HG03558 (cell line): ENCODE measurements at regions not wholly inside any gene's neighbourhood (a gene's known extent, or its start where the extent isn't known, plus 50 kb on each side); places are given as distances from the start of the nearest gene placed in this dataset.
A peak's percentile ranks its signal among the peaks of the same experiment; 100 is the strongest.

Experiments
- ATAC-seq: cut with Tn5 transposase; IDR thresholded peaks from one replicate; pipeline ENCODE4 v1.9.1; 2021; ENCODE audit warnings: moderate number of reproducible peaks; ENCODE audit not compliant: unreplicated experiment; ENCODE audit errors: extremely low read depth

- no peak for ATAC-seq
These were observed 145.7 kb downstream of the NUP35 start for GRCh38 chr2:183269956-183270355.

- ATAC-seq: no peak
These were observed 159.0 kb downstream of the NUP35 start for GRCh38 chr2:183283209-183283608.

DNA sequence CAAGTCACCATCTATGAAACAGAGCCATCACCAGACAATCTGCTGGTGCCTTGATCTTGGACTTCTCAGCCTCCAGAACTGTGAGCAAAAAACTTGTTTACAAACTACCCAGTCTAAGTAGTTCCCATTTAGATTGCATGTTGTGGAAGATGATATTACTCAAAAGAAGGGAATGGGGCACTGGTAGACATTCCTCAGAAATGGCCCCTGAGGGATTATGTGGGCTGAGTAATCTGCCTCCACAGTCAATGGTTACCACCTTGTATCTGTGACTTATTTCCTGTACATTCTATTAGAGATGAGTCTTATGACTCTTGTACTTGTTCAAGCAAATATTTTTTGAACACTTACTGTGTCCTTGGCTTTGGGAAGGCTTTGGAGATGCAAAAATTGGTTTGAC lies 160.4 kb downstream of the NUP35 start:
- ATAC-seq: no peak

DNA sequence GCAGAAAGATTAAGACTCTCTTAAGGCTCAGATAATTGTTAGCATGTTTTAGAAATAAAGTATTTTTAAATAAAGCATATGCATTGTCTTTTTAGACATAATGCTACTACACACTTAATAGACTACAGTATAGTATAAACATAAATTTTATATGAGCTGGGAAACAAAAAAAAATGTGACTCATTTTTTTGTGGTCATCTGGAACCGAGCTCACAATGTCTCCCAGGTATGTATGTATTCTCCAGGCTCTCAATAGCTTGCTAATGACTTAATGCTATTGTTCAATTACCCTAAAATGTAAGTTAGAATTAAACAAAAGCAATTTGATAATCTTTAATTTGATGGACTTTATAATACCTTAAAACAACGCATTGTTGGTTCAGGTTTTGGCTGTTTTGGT lies 167.2 kb downstream of the NUP35 start:
- no peak for ATAC-seq

DNA sequence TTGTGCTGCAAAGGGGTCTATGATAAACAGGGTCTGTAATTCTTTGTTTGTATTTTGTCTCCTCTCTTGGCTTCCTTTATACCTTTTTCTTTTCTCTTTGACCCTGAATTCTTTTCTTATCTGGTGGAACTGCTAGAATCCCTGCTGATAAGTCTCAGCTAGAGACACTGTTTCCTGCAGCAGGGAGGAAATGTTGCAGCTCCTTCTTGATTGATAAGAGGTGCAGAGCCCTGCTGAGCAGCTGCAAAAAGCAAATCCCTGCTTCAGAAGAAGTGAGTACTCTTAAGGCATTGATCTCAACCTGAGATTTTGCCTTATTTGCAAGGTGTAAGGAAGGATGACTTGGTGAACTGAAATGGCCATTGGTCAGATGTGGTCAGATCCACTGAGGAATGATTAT lies 167.8 kb downstream of the NUP35 start:
- no peak for ATAC-seq

GRCh38 chr2:183339311-183339710 lies 215.1 kb downstream of the NUP35 start:
- no peak for ATAC-seq

DNA sequence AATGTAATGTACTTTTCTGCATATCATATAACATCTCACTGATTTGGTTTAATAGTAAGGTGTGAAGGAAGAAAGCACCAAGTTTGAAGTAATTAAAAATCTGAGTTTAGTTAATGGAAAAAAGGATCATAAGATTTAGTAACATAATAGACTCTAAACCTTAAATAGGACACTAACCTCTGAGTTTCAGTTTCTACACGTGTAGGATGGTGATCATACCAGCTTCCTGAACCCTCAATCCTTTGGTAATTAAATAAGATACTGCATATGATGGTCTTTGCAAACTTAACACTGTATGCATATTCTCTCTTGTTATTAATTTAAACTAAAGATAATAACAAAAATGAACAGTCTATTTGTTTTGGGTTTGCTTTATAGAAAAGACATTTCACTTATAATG lies 216.8 kb downstream of the NUP35 start:
- ATAC-seq: no peak

- no peak for ATAC-seq
These were observed 223.7 kb downstream of the NUP35 start for GRCh38 chr2:183347969-183348368.

DNA sequence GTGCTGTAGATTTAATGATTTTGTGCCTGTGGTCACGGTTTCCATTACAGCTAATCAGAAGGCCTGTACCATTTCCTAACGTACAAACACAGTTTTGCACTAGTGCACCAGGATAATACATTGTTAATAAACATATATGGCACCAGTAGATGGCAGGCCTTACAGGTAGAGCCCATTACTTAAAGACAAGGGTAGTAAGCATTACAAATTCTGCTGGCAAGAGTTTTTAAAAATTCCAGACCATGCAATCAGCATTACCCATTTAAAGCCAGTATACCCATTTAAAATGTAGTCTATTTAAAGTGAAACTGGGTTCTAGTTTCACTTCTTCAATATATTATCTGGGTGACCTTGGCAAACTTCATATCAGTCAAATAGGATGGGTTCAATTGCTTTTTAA lies 224.2 kb downstream of the NUP35 start:
- peak; percentile 80 for ATAC-seq

DNA sequence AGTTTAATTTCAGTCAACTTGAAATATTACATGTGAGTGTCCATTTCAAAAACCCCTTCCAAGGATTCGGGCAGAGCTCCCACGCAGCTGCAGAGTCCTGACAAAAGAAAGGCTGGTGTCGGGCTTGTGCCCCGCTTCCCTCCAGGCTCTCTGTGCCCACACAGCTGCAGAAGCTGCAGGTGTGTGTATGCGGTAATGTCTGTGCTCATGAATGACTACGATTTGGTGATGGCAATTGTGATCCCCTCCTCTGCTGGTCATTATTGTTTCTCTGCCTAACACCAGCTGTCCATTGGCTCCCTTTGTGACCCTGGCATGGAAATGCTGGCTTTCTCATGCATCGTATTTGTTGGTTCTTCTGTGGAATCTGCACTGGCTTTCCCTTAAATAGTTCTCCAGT lies 224.8 kb downstream of the NUP35 start:
- ATAC-seq: no peak

DNA sequence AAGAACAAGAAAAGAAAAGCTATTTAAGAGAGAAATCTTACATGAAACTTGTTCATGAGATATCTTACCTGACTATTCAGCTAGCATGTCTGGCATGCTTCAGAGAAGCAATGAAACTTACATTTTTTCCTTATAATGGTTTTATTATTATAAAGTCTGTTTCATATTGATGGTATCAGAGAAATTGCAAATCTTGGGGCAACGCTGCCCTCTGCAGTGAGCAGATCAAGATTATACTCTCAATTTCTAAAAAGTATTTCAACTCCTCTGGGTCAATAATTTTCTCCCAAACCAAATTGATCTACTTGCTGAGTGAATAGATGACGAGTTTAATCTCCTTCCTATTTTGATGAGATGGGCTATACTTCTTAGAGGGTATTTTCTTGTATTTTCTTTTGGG lies 235.6 kb downstream of the NUP35 start:
- ATAC-seq: no peak

DNA sequence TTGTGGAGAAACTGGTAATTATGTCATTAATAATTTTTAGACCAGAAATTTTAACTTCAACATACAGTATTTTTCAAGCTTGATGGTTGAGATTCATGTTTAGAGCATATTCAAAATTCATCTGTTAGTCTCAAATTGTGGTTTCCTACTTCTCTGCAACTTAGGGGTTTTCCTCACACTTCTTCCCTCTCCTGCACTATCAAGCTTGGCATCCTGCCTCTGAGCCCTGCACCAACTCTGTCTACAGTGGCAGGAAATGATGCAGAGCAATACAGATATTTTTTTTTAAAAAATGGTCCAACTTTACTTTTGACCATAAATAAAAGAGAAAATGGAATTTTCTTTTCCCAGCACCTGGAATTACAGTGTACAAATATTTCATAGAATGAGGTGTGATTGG lies 247.3 kb downstream of the NUP35 start:
- no peak for ATAC-seq

- ATAC-seq: no peak
These were observed 251.6 kb downstream of the NUP35 start for GRCh38 chr2:183375821-183376220.

- no peak for ATAC-seq
These were observed 259.6 kb downstream of the NUP35 start for GRCh38 chr2:183383854-183384253.

DNA sequence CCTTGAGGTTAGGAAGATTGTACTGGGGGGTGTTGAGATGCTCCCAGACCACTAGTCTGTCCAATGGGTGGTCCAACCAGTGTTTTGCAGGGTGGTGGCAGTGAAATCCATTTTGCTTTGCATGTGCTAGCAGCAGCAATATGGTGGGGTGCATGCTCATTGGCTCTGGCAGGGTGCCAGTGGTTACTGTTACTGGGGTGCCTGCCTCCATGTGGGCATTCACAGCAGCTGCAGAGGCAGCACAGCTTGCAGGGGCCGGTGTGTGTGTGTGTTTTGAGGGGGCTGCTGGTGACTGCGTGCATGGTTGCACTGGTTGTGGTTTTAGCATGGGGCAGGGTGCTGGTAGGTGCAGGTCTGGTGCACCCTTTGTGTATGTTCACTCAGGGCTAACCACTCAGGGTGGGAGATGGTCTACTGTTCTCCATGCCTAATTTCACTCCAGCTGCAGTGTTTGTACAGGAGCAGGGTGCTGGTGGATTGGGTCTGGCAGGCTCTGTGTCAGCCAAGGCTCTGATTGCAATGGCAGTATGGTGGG lies 265.4 kb downstream of the NUP35 start:
- ATAC-seq: no peak

GRCh38 chr2:183390109-183390508 lies 265.9 kb downstream of the NUP35 start:
- ATAC-seq: no peak

- ATAC-seq: no peak
These were observed 280.1 kb downstream of the NUP35 start for GRCh38 chr2:183404392-183404791.

DNA sequence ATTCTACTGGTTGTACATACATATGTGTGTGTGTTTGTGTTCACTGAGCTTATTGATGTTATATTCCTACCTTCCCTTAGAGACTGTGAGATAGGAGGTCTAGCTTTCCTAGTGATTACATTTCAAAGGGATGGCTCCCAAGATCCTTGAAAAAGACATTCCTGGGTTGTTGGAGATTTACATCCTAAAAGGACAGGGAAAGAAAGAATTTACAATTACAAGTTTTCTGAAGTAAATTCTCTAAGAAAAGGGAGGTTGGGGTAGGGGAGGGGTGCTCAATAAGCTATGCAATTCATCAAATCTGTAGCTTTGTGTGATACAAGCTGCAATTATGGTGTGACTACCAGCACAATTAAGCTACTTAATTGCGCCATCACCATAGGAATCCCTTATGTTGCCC lies 284.3 kb downstream of the NUP35 start:
- no peak for ATAC-seq

DNA sequence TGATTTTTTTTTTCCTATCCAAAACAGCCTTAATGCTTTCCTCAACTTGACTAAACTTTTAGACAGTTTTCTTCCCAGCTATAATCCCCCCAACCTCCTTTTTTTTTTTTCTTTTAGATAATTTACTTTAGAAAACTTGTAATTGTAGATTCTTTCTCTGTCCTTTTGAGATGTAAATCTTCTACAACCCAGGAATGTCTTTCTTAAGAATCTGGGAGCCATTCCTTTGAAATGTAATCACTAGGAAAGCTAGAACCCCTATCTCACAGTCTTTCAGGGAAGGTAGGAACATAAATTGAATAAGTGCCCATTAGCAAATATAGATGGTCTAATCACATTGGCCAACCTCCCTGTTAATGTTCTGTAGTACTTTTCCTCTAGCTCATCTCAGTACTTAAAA lies 285.4 kb downstream of the NUP35 start:
- ATAC-seq: no peak

- ATAC-seq: no peak
These were observed 292.5 kb downstream of the NUP35 start for GRCh38 chr2:183416753-183417152.

GRCh38 chr2:183426825-183427224 lies 302.6 kb downstream of the NUP35 start:
- ATAC-seq: no peak

DNA sequence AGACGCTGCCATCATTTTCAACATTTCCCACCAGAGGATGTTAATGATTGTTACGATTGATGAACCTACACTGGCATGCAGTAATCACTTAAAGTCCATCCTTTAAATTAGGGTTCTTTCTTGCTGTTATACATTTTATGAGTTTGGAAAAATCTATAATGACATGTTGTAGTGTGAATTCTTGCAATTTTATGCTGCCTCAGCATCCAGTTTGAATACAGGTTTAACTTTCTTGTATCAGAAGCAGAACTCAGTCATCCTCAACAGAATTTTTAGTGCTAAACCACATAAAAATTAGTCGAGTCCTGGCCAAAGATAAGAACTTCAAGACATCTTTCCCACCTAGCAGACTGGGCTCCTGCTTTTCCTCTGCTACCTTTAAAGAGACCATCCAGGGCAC lies 303.3 kb downstream of the NUP35 start:
- ATAC-seq: no peak

- no peak for ATAC-seq
These were observed 304.6 kb downstream of the NUP35 start for GRCh38 chr2:183428881-183429280.
